HCEC 1CT (cell line): ENCODE measurements at regions not wholly inside any gene's neighbourhood (a gene's known extent, or its start where the extent isn't known, plus 50 kb on each side); places are given as distances from the start of the nearest gene placed in this dataset.

Source experiments
- DNase-seq: peaks from one replicate; pipeline ENCODE4 v3.0.0-alpha.2; 2017

- DNase-seq, result no peak
Measured at GRCh38 chr4:136637071-136637777, 895.1 kb downstream of the PCDH18 start.

GRCh38 chr4:136636155-136636554 is 896.1 kb downstream of the PCDH18 start:
- no peak for DNase-seq

GRCh38 chr4:136634121-136634520 is 898.2 kb downstream of the PCDH18 start:
- DNase-seq, result no peak

- DNase-seq, result no peak
Measured at GRCh38 chr4:136599890-136600289, 932.4 kb downstream of the PCDH18 start.

GRCh38 chr4:136590440-136590839 is 941.9 kb downstream of the PCDH18 start:
- no peak for DNase-seq

- no peak for DNase-seq
Measured at GRCh38 chr4:136583567-136583966, 948.7 kb downstream of the PCDH18 start.

GRCh38 chr4:136581119-136581518 is 951.2 kb downstream of the PCDH18 start:
- no peak for DNase-seq

- no peak for DNase-seq
Measured at GRCh38 chr4:136575146-136575545, 957.1 kb downstream of the PCDH18 start.

- DNase-seq, result no peak
Measured at GRCh38 chr4:136573460-136573859, 958.8 kb downstream of the PCDH18 start.

GRCh38 chr4:136571315-136571714 is 961.0 kb downstream of the PCDH18 start:
- no peak for DNase-seq

GRCh38 chr4:136562834-136563233 is 969.5 kb downstream of the PCDH18 start:
- DNase-seq, result no peak

- DNase-seq, result no peak
Measured at GRCh38 chr4:136558940-136559494, 973.3 kb downstream of the PCDH18 start.

GRCh38 chr4:136557396-136557795 is 974.9 kb downstream of the PCDH18 start:
- DNase-seq, result no peak

GRCh38 chr4:136554033-136554432 is 978.3 kb downstream of the PCDH18 start:
- DNase-seq, result no peak

- DNase-seq, result no peak
Measured at GRCh38 chr4:136551753-136552152, 980.5 kb downstream of the PCDH18 start.

GRCh38 chr4:136540747-136541146 is 991.5 kb downstream of the PCDH18 start:
- DNase-seq, result no peak

- no peak for DNase-seq
Measured at GRCh38 chr4:136528131-136528530, 1004.2 kb downstream of the PCDH18 start.

GRCh38 chr4:136526517-136526916 is 1005.8 kb downstream of the PCDH18 start:
- DNase-seq, result no peak

- no peak for DNase-seq
Measured at GRCh38 chr4:136524039-136524438, 1008.3 kb downstream of the PCDH18 start.

- no peak for DNase-seq
Measured at GRCh38 chr4:136516371-136516770, 1015.9 kb downstream of the PCDH18 start.

- DNase-seq, result no peak
Measured at GRCh38 chr4:136505020-136505419, 1027.3 kb downstream of the PCDH18 start.

GRCh38 chr4:136495851-136496250 is 1036.4 kb downstream of the PCDH18 start:
- no peak for DNase-seq

GRCh38 chr4:136495076-136495475 is 1037.2 kb downstream of the PCDH18 start:
- DNase-seq, result no peak

GRCh38 chr4:136489101-136489500 is 1043.2 kb downstream of the PCDH18 start:
- DNase-seq, result no peak

- no peak for DNase-seq
Measured at GRCh38 chr4:136484996-136485395, 1047.3 kb downstream of the PCDH18 start.
